PFSK-1 (cell line): ENCODE measurements at regions not wholly inside any gene's neighbourhood (a gene's known extent, or its start where the extent isn't known, plus 50 kb on each side); places are given as distances from the start of the nearest gene placed in this dataset.

Source experiments
- FOXP2 ChIP-seq: optimal IDR thresholded peaks from 2 replicates; pipeline ENCODE3; 2011; ENCODE audit warnings: borderline replicate concordance, control low read depth, inconsistent platforms; ENCODE audit not compliant: insufficient read depth; ENCODE audit errors: extremely low read length, extremely low read depth
- SIN3A ChIP-seq: IDR thresholded peaks from 2 replicates; pipeline ENCODE4 v1.6.1; 2012; ENCODE audit warnings: mild to moderate bottlenecking, low read length, moderate library complexity, borderline replicate concordance; ENCODE audit not compliant: insufficient read depth
- TAF1 ChIP-seq: IDR thresholded peaks from 2 replicates; pipeline ENCODE4 v1.6.1; 2012; ENCODE audit warnings: low read length, control low read depth, borderline replicate concordance; ENCODE audit not compliant: insufficient read depth

DNA sequence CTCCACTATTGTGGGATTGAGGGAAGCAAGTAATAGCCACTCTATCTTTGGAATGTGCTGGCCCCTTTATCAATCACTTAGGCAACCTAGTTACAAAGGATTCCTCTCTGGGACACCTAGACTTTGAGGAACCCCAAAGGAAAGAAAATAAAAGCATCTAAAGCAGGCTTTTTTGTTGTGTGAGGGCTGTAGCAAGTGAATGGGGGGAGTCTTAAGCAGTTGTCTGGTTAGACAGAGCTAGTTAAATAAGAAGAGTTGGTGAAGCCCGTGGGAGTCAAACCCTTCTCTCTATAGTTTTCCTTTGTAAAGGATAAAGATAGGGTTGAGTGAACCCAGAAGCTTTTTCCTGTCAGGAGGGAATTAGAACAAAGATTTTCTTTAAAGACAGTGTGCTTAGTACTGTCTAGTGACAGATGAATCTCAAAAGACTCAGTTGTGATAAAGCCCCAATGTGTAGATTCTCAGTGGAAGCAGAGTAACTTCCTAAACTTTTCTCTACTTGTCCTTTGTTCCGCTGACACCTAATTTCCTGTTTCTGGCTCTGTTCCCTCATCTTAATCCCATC, 63.3 kb downstream of the HDGFL1 start:
- no peak for TF ChIP-seq FOXP2
- no peak for TF ChIP-seq TAF1
- no peak for TF ChIP-seq SIN3A
